ENCODE measurements at regions not wholly inside any gene's neighbourhood (a gene's known extent, or its start where the extent isn't known, plus 50 kb on each side); places are given as distances from the start of the nearest gene placed in this dataset.

DNA sequence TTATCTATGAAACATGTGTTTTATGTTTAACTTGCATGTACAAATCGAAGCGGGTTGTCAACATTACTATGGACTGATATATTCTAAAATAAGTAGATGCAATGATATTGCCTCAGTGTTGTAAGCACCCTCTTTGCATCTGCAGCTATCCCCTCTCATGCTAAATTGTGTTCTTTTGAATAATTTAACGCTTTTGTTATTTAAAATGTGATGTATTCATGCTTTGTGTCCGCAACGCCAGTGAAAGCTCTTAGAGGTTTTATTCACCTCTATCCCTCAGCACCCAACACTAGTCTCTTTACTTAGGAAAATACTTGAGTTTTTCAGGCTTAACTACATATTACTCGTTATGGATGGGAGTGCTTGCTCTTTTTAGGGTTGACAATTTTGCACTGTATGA, 173.7 kb upstream of the ID4 start:
- H3K27ac ChIP-seq, result no peak overlapping the region
- TF ChIP-seq, protein P1, sequence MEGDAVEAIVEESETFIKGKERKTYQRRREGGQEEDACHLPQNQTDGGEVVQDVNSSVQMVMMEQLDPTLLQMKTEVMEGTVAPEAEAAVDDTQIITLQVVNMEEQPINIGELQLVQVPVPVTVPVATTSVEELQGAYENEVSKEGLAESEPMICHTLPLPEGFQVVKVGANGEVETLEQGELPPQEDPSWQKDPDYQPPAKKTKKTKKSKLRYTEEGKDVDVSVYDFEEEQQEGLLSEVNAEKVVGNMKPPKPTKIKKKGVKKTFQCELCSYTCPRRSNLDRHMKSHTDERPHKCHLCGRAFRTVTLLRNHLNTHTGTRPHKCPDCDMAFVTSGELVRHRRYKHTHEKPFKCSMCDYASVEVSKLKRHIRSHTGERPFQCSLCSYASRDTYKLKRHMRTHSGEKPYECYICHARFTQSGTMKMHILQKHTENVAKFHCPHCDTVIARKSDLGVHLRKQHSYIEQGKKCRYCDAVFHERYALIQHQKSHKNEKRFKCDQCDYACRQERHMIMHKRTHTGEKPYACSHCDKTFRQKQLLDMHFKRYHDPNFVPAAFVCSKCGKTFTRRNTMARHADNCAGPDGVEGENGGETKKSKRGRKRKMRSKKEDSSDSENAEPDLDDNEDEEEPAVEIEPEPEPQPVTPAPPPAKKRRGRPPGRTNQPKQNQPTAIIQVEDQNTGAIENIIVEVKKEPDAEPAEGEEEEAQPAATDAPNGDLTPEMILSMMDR (IDR thresholded peaks at IDR 0.05), result no peak
- TF ChIP-seq ZFX (IDR thresholded peaks at IDR 0.05; ENCODE audit: borderline replicate concordance), result no peak

DNA sequence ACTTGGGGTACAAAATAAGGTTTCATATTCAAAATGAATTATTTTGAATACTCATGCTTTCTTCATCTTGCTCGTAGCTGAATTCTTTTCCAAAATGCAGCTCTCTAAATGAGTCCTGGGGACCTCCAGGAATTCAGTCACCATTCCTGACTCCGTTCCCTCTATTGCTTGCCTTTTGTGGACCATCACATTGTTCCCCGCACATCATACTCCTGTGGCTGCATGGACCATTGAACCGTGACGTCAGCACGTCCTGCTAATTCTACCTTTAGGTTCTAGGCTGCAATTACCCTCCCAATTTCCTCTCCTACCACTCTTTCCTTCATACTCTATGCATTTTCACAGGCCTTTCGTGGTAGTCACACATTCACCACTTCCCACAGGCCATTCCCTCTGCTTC, 173.1 kb upstream of the ID4 start:
- no peak overlapping the region for H3K27ac ChIP-seq
- TF ChIP-seq ZFX (IDR thresholded peaks at IDR 0.05; ENCODE audit: borderline replicate concordance), result no peak
- TF ChIP-seq, protein P1 (IDR thresholded peaks at IDR 0.05), result no peak

DNA sequence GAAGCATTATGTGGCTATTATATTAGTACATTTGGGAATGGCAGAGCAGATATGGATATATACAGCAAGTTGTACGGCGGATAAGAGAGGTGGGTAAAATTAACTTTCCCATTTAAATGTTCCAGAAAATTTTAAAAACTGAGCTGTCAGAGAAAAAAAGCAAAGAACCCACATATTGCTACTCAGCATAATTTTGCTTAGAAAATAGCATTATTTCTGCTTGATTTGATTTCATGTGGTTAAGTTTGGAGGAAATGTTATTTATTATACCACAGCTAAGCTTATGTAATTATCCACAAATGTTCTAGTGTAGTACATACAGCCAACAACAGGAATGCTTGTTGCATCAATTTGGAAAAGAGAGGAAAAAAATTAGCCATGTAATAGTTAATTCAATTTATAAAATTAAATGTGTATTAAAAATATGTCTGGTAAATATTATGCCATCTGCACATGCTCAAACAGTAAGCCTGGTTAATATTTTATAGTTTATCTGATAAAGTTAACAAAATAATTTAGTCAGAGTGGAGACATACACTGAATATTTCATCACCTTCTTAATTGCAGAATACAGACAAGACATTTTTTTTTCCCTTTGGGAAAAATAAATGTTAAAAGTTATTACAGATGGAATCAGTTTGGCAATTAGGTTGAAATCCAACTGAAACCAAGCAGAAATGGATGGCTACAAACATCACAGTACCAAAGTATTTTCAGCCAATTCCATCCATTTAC, 172.1 kb upstream of the ID4 start:
- H3K27ac ChIP-seq, result no peak overlapping the region
- no peak for TF ChIP-seq ZFX (IDR thresholded peaks at IDR 0.05; ENCODE audit: borderline replicate concordance)
- TF ChIP-seq, protein P1 (IDR thresholded peaks at IDR 0.05), result no peak

DNA sequence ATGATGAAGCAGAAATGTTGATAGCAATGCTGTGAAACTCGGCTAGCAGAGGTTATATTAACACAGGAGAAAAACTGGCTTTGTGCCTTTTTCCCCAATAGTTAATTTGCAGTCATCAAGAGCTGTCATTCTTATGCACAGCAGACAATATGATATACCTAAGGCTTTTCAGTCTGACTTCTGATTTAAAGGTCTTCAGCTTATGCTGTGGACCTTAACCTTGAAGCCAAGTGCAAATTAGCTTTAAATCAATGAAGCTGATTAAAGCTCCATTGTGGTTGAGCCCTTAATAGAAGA, 171.6 kb upstream of the ID4 start:
- H3K27ac ChIP-seq, result no peak overlapping the region
- TF ChIP-seq, protein P1 (IDR thresholded peaks at IDR 0.05), result no peak
- no peak for TF ChIP-seq ZFX (IDR thresholded peaks at IDR 0.05; ENCODE audit: borderline replicate concordance)

DNA sequence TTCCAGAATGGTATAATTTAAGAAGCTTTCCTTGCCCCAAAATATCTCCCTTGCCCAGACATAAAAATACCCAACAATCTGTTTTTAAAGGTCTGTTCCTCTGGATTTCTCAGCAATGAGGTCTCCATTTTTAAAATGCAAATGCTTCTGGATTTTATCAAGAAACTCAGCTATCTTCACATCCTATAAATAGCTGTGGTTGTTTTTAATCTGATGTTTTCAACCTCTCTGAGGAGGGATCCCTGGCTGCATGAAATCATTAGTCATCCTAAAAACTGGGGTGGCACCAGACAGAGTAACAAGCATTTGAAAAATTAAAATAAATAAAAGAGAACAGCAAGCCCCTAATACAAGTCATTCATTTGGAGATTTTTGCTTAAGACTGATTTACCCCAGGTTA, 168.5 kb upstream of the ID4 start:
- TF ChIP-seq, protein P1 (IDR thresholded peaks at IDR 0.05), result no peak
- no peak for TF ChIP-seq ZFX (IDR thresholded peaks at IDR 0.05; ENCODE audit: borderline replicate concordance)
- no peak overlapping the region for H3K27ac ChIP-seq

DNA sequence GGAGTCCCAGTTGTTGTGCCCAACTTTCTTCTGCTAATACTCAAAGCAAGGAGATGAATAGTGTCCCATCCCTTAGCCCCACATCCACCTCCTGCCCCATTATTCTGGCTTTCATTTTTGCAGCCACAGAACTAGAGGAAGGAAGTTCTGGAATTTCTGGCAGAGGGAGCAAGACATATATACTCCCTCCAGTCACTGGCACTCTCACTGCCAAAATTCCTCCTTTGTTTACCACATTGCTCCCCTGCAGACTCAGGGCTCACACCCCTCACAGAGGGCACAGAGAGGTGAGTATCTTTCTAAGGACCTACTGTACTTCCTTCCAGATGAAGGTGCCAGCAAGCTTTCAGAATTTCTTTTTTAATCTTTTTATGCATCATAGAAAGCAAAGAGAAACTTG, 168.0 kb upstream of the ID4 start:
- no peak for TF ChIP-seq ZFX (IDR thresholded peaks at IDR 0.05; ENCODE audit: borderline replicate concordance)
- H3K27ac ChIP-seq, result no peak overlapping the region

DNA sequence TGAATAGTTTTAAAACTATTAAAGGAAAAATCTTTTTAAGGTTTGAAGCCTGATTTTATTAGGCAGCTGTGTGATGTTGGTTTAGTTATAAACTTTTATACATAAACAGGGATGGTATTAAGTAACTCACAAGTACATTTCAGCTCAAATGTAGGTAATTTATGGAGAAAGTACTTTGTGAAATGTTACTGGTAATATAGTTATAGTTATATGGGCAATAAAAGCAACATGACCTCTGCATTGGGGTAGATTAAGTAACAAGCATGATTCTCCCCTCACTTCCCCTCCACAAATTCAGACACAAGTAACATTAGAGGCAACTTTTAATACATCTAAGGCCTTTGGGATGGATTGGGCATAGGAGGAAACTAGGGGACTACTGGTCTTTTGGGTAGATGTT, 154.3 kb upstream of the ID4 start:
- no peak for TF ChIP-seq ZFX (IDR thresholded peaks at IDR 0.05; ENCODE audit: borderline replicate concordance)
- TF ChIP-seq, protein P1 (IDR thresholded peaks at IDR 0.05), result no peak
- no peak overlapping the region for H3K27ac ChIP-seq
